SK-N-MC (cell line): ENCODE measurements at regions not wholly inside any gene's neighbourhood (a gene's known extent, or its start where the extent isn't known, plus 50 kb on each side); places are given as distances from the start of the nearest gene placed in this dataset.

Source experiments
- EZH2 ChIP-seq: fragments of 200-600 bp; sonication (generic); IDR thresholded peaks from one replicate; pipeline ENCODE4 v1.6.1; 2017; ENCODE audit warnings: antibody characterized with exemption
- FOXP2 ChIP-seq: optimal IDR thresholded peaks from 2 replicates; pipeline ENCODE3; 2011; ENCODE audit warnings: mild to moderate bottlenecking, moderate library complexity; ENCODE audit not compliant: insufficient read depth; ENCODE audit errors: extremely low read length, control extremely low read depth
- POLR2AphosphoS5 ChIP-seq: IDR thresholded peaks from 2 replicates; pipeline ENCODE4 v1.6.1; 2012; ENCODE audit warnings: mild to moderate bottlenecking, low read depth, low read length, borderline replicate concordance

GRCh38 chr18:29156531-29156930 is 979.6 kb upstream of the CDH2 start:
- TF ChIP-seq EZH2: no peak
- TF ChIP-seq POLR2AphosphoS5: no peak
- TF ChIP-seq FOXP2: no peak
